ENCODE measurements at regions not wholly inside any gene's neighbourhood (a gene's known extent, or its start where the extent isn't known, plus 50 kb on each side); places are given as distances from the start of the nearest gene placed in this dataset.

GRCh38 chr5:24849210-24849609 is 204.4 kb upstream of the CDH10 start:
- no peak overlapping the region for H3K4me3 Mint-ChIP-seq (ENCODE audit: unreplicated experiment)
- no peak for TF ChIP-seq CTCF (IDR thresholded peaks at IDR 0.05; ENCODE audit: unreplicated experiment)
- no peaks in the 10 kb centered on the region for H3K4me1 Mint-ChIP-seq (ENCODE audit: insufficient read depth, unreplicated experiment)
- H3K36me3 Mint-ChIP-seq (ENCODE audit: insufficient read depth, unreplicated experiment): no peaks in the 10 kb centered on the region
- intact Hi-C loops (cut with micrococcal nuclease): no loop called here
- no TSS peak for BruUV-seq (replicated peaks)
- no peaks in the 10 kb centered on the region for H3K27me3 Mint-ChIP-seq (ENCODE audit: insufficient read depth, unreplicated experiment)
- H3K9me3 Mint-ChIP-seq (ENCODE audit: unreplicated experiment): no peaks in the 10 kb centered on the region
- ChIA-PET POLR2A (no interaction called here), CTCF (no interaction called here)
- H3K27ac Mint-ChIP-seq (ENCODE audit: low read depth, unreplicated experiment): no peak overlapping the region
- DNase-seq (ENCODE audit: unreplicated experiment): no peak

GRCh38 chr5:24831989-24832388 is 187.2 kb upstream of the CDH10 start:
- Mint-ChIP-seq H3K27me3 (ENCODE audit: insufficient read depth, unreplicated experiment) (no peaks in the 10 kb centered on the region), H3K4me1 (ENCODE audit: insufficient read depth, unreplicated experiment) (peaks cover 12% of the 10 kb centered on the region), H3K27ac (ENCODE audit: low read depth, unreplicated experiment) (peak overlapping the region; percentile 91), H3K4me3 (ENCODE audit: unreplicated experiment) (peak overlapping the region; percentile 30), H3K9me3 (ENCODE audit: unreplicated experiment) (no peaks in the 10 kb centered on the region), H3K36me3 (ENCODE audit: insufficient read depth, unreplicated experiment) (no peaks in the 10 kb centered on the region)
- no peak for TF ChIP-seq CTCF (IDR thresholded peaks at IDR 0.05; ENCODE audit: unreplicated experiment)
- ChIA-PET POLR2A (interaction anchor here (0.7 to 1.8 kb wide), 3 partner anchors 9 to 659 kb away, joined by 3 to 16 read pairs (median 3); no protein-coding TSS in a partner anchor), CTCF (interaction anchor here (0.6 kb wide), 3 partner anchors 11 to 1666 kb away, joined by 3 to 5 read pairs (median 4); no protein-coding TSS in a partner anchor)
- DNase-seq (ENCODE audit: unreplicated experiment): peak; percentile 81
- no TSS peak for BruUV-seq (replicated peaks)
- intact Hi-C loops (cut with micrococcal nuclease): no loop called here

GRCh38 chr5:24823625-24824024 is 178.8 kb upstream of the CDH10 start:
- peaks cover 14% of the 10 kb centered on the region for H3K9me3 Mint-ChIP-seq (ENCODE audit: unreplicated experiment)
- peak; percentile 79 for DNase-seq (ENCODE audit: unreplicated experiment)
- H3K36me3 Mint-ChIP-seq (ENCODE audit: insufficient read depth, unreplicated experiment): no peaks in the 10 kb centered on the region
- no peak overlapping the region for H3K4me3 Mint-ChIP-seq (ENCODE audit: unreplicated experiment)
- POLR2A ChIA-PET: interaction anchor here (0.6 to 3.2 kb wide), 6 partner anchors 8 to 1863 kb away, joined by 3 to 16 read pairs (median 4); no protein-coding TSS in a partner anchor
- BruUV-seq (replicated peaks): no TSS peak
- peak overlapping the region; percentile 9 for H3K27ac Mint-ChIP-seq (ENCODE audit: low read depth, unreplicated experiment)
- peaks cover 21% of the 10 kb centered on the region for H3K4me1 Mint-ChIP-seq (ENCODE audit: insufficient read depth, unreplicated experiment)
- CTCF ChIA-PET: interaction anchor here (0.6 to 0.9 kb wide), 3 partner anchors 59 to 746 kb away, joined by 3 read pairs; no protein-coding TSS in a partner anchor
- intact Hi-C loops (cut with micrococcal nuclease): no loop called here
- H3K27me3 Mint-ChIP-seq (ENCODE audit: insufficient read depth, unreplicated experiment): no peaks in the 10 kb centered on the region
- no peak for TF ChIP-seq CTCF (IDR thresholded peaks at IDR 0.05; ENCODE audit: unreplicated experiment)

- ChIA-PET CTCF (interaction anchor here (1.2 kb wide), 1 partner anchor 152 kb away, joined by 3 read pairs; no protein-coding TSS in a partner anchor), POLR2A (interaction anchor here (1.0 to 1.6 kb wide), 2 partner anchors 30 to 35 kb away, joined by 3 to 11 read pairs; no protein-coding TSS in a partner anchor)
- peak overlapping the region; percentile 39 for H3K27ac Mint-ChIP-seq (ENCODE audit: low read depth, unreplicated experiment)
- H3K4me1 Mint-ChIP-seq (ENCODE audit: insufficient read depth, unreplicated experiment): peaks cover 37% of the 10 kb centered on the region
- BruUV-seq (replicated peaks): no TSS peak
- no peak overlapping the region for H3K4me3 Mint-ChIP-seq (ENCODE audit: unreplicated experiment)
- intact Hi-C loops (cut with micrococcal nuclease): no loop called here
- H3K9me3 Mint-ChIP-seq (ENCODE audit: unreplicated experiment): peaks cover 14% of the 10 kb centered on the region
- no peak for TF ChIP-seq CTCF (IDR thresholded peaks at IDR 0.05; ENCODE audit: unreplicated experiment)
- no peaks in the 10 kb centered on the region for H3K27me3 Mint-ChIP-seq (ENCODE audit: insufficient read depth, unreplicated experiment)
- H3K36me3 Mint-ChIP-seq (ENCODE audit: insufficient read depth, unreplicated experiment): no peaks in the 10 kb centered on the region
- DNase-seq (ENCODE audit: unreplicated experiment): peak; percentile 43
Measured at GRCh38 chr5:24819841-24820240, 175.1 kb upstream of the CDH10 start.

All from MCF 10A (cell line).